GM10248 (cell line): ENCODE measurements at regions not wholly inside any gene's neighbourhood (a gene's known extent, or its start where the extent isn't known, plus 50 kb on each side); places are given as distances from the start of the nearest gene placed in this dataset.

Source experiments
- CTCF ChIA-PET: fragments of 300-600 bp; sonication (Branson Sonifier 250); formaldehyde crosslinking; extraction: SDS; loops from one replicate; lab custom pipeline; 2021; ENCODE audit warnings: antibody characterized with exemption; lab: Yijun Ruan, JAX
- POLR2A ChIA-PET: fragments of 350-650 bp; sonication (Branson Sonifier 250); formaldehyde crosslinking; extraction: SDS; loops from one replicate; lab custom pipeline; 2020; ENCODE audit warnings: antibody characterized with exemption; lab: Yijun Ruan, JAX
- DNase-seq: peaks from one replicate; pipeline ENCODE4 v3.0.0; 2012; ENCODE audit errors: extremely low spot score
- CTCF ChIP-seq: IDR thresholded peaks from 2 replicates; pipeline ENCODE4 v1.5.1; 2012; ENCODE audit warnings: mild to moderate bottlenecking, low read depth; ENCODE audit errors: extremely low read depth, missing control alignments, control extremely low read depth

- ChIA-PET POLR2A (no interaction called here), CTCF (interaction anchor here (1.5 to 11.3 kb wide), 4 partner anchors 10 to 326 kb away, joined by 8 to 354 read pairs (median 22); no protein-coding TSS in a partner anchor)
- no peak for DNase-seq
- TF ChIP-seq CTCF = no peak
These were observed 219.9 kb upstream of the GLRA1 start for GRCh38 chr5:152144556-152144955.

- POLR2A ChIA-PET = no interaction called here
- CTCF ChIA-PET = interaction anchor here (1.0 to 11.3 kb wide), 14 partner anchors 8 to 457 kb away, joined by 3 to 354 read pairs (median 4); partner anchors contain the start of gene SPARC
- DNase-seq = no peak
- TF ChIP-seq CTCF = no peak
These were observed 219.4 kb upstream of the GLRA1 start for GRCh38 chr5:152144030-152144429.

- DNase-seq = peak; percentile 67
- CTCF ChIA-PET = interaction anchor here (0.6 to 11.3 kb wide), 53 partner anchors 9 to 490 kb away, joined by 3 to 354 read pairs (median 3); partner anchors contain the start of gene SPARC
- POLR2A ChIA-PET = no interaction called here
- peak; percentile 86 for TF ChIP-seq CTCF
These were observed 218.3 kb upstream of the GLRA1 start for GRCh38 chr5:152142840-152143469.

GRCh38 chr5:152140347-152140746, 215.7 kb upstream of the GLRA1 start:
- DNase-seq = no peak
- no peak for TF ChIP-seq CTCF
- POLR2A ChIA-PET = no interaction called here
- CTCF ChIA-PET = interaction anchor here (0.7 to 11.3 kb wide), 6 partner anchors 10 to 314 kb away, joined by 3 to 354 read pairs (median 4); no protein-coding TSS in a partner anchor

GRCh38 chr5:152137063-152137462, 212.4 kb upstream of the GLRA1 start:
- TF ChIP-seq CTCF = no peak
- CTCF ChIA-PET = interaction anchor here (1.2 to 11.3 kb wide), 3 partner anchors 12 to 311 kb away, joined by 4 to 354 read pairs (median 5); no protein-coding TSS in a partner anchor
- no peak for DNase-seq
- POLR2A ChIA-PET = no interaction called here

GRCh38 chr5:152136321-152136720, 211.7 kb upstream of the GLRA1 start:
- DNase-seq = no peak
- TF ChIP-seq CTCF = no peak
- CTCF ChIA-PET = no interaction called here
- POLR2A ChIA-PET = no interaction called here
